H9 (cell line): ENCODE measurements at regions not wholly inside any gene's neighbourhood (a gene's known extent, or its start where the extent isn't known, plus 50 kb on each side); places are given as distances from the start of the nearest gene placed in this dataset.

ENCODE experiments used
- DNase-seq: peaks from one replicate; pipeline ENCODE4 v3.0.0-alpha.2; 2017
- H2AFZ ChIP-seq: one replicate; pipeline ENCODE4 v1.6.1; 2013; ENCODE audit warnings: mild to moderate bottlenecking, low read length, control low read depth, moderate library complexity
- H2AK5ac ChIP-seq: 2 replicates; pipeline ENCODE4 v1.6.1; 2013; ENCODE audit warnings: low read length, control low read depth, mixed read lengths; ENCODE audit not compliant: insufficient read length
- H2BK120ac ChIP-seq: one replicate; pipeline ENCODE4 v1.6.1; 2013; ENCODE audit warnings: low read depth, mild to moderate bottlenecking, low read length, control low read depth, inconsistent platforms; ENCODE audit not compliant: poor library complexity, severe bottlenecking
- H2BK12ac ChIP-seq: 2 replicates; pipeline ENCODE4 v1.6.1; 2013; ENCODE audit warnings: low read length, control low read depth, mixed read lengths, low read depth; ENCODE audit not compliant: insufficient read length
- H2BK15ac ChIP-seq: 2 replicates; pipeline ENCODE4 v1.6.1; 2013; ENCODE audit warnings: low read depth, low read length, control low read depth
- H2BK20ac ChIP-seq: one replicate; pipeline ENCODE4 v1.6.1; 2013; ENCODE audit warnings: low read depth, mild to moderate bottlenecking, low read length, control low read depth, inconsistent platforms; ENCODE audit not compliant: poor library complexity, severe bottlenecking
- H2BK5ac ChIP-seq: 2 replicates; pipeline ENCODE4 v1.6.1; 2013; ENCODE audit warnings: low read length, control low read depth, mixed read lengths; ENCODE audit not compliant: insufficient read length
- H3K14ac ChIP-seq: 2 replicates; pipeline ENCODE4 v1.6.1; 2013; ENCODE audit warnings: low read length, control low read depth; ENCODE audit not compliant: insufficient read depth
- H3K18ac ChIP-seq: 2 replicates; pipeline ENCODE4 v1.6.1; 2013; ENCODE audit warnings: low read depth, mild to moderate bottlenecking, mixed read lengths, low read length, control low read depth; ENCODE audit not compliant: insufficient read length
- H3K23ac ChIP-seq: 2 replicates; pipeline ENCODE4 v1.6.1; 2013; ENCODE audit warnings: low read length, control low read depth, mixed read lengths, low read depth; ENCODE audit not compliant: insufficient read length
- H3K23me2 ChIP-seq: 2 replicates; pipeline ENCODE4 v1.6.1; 2013; ENCODE audit warnings: low read depth, mild to moderate bottlenecking, mixed read lengths, low read length, control low read depth; ENCODE audit not compliant: insufficient read length, poor library complexity, severe bottlenecking
- H3K27ac ChIP-seq: 2 replicates; pipeline ENCODE4 v1.5.1; 2013; ENCODE audit warnings: low read length, control low read depth, mixed read lengths, low read depth; ENCODE audit not compliant: insufficient read length
- H3K27me3 ChIP-seq: 2 replicates; pipeline ENCODE4 v1.6.1; 2013; ENCODE audit warnings: low read length, control low read depth, inconsistent platforms; ENCODE audit not compliant: insufficient read depth
- H3K4ac ChIP-seq: 2 replicates; pipeline ENCODE4 v1.6.1; 2013; ENCODE audit warnings: low read depth, mild to moderate bottlenecking, control low read depth, inconsistent platforms, low read length, moderate library complexity
- H3K4me1 ChIP-seq: 2 replicates; pipeline ENCODE4 v1.6.1; 2013; ENCODE audit warnings: low read length, control low read depth, inconsistent platforms; ENCODE audit not compliant: insufficient read depth
- H3K4me2 ChIP-seq: 2 replicates; pipeline ENCODE4 v1.6.1; 2013; ENCODE audit warnings: low read length, control low read depth, mixed read lengths; ENCODE audit not compliant: insufficient read length, insufficient read depth
- H3K56ac ChIP-seq: 2 replicates; pipeline ENCODE4 v1.6.1; 2013; ENCODE audit warnings: low read depth, mild to moderate bottlenecking, mixed read lengths, low read length, control low read depth; ENCODE audit not compliant: insufficient read length
- H3K79me1 ChIP-seq: 2 replicates; pipeline ENCODE4 v1.6.1; 2013; ENCODE audit warnings: low read depth, mild to moderate bottlenecking, moderate library complexity, low read length, control low read depth, inconsistent platforms; ENCODE audit not compliant: insufficient read depth, poor library complexity, severe bottlenecking
- H3K79me2 ChIP-seq: 2 replicates; pipeline ENCODE4 v1.6.1; 2013; ENCODE audit warnings: low read length, control low read depth, inconsistent platforms; ENCODE audit not compliant: insufficient read depth
- H3K9ac ChIP-seq: 2 replicates; pipeline ENCODE4 v1.6.1; 2013; ENCODE audit warnings: low read length, control low read depth, mixed read lengths; ENCODE audit not compliant: insufficient read length; ENCODE audit errors: extremely low read depth
- H3K9me3 ChIP-seq: one replicate; pipeline ENCODE4 v1.6.1; 2013; ENCODE audit warnings: low read depth, low read length, inconsistent platforms; ENCODE audit not compliant: control insufficient read depth
- H3T11ph ChIP-seq: one replicate; pipeline ENCODE4 v1.6.1; 2013; ENCODE audit warnings: mild to moderate bottlenecking, low read length, control low read depth, inconsistent platforms
- H4K20me1 ChIP-seq: one replicate; pipeline ENCODE4 v1.6.1; 2013; ENCODE audit not compliant: control insufficient read depth, insufficient read length, insufficient read depth
- H4K5ac ChIP-seq: 2 replicates; pipeline ENCODE4 v1.6.1; 2013; ENCODE audit warnings: low read depth, mild to moderate bottlenecking, mixed read lengths, low read length, control low read depth; ENCODE audit not compliant: insufficient read length
- H4K8ac ChIP-seq: replicated peaks from 2 replicates; pipeline ENCODE4 v1.6.1; 2013; ENCODE audit warnings: low read length, control low read depth, mixed read lengths, low read depth; ENCODE audit not compliant: insufficient read length
- H4K91ac ChIP-seq: 2 replicates; pipeline ENCODE4 v1.6.1; 2013; ENCODE audit warnings: low read depth, mild to moderate bottlenecking, moderate library complexity, mixed read lengths, low read length, control low read depth; ENCODE audit not compliant: insufficient read length
- H3K27ac Mint-ChIP-seq, 3 experiments: 2 replicates in 2 of 3; 3 replicates in 1 of 3; pipeline ENCODE4 v1.8.0; 2020 to 2021; ENCODE audit warnings: mixed read lengths in 3 of 3, mild to moderate bottlenecking in 1 of 3, moderate library complexity in 1 of 3
- H3K27me3 Mint-ChIP-seq: 2 replicates; pipeline ENCODE4 v1.8.0; 2021; ENCODE audit warnings: low read depth, mild to moderate bottlenecking, moderate library complexity, mixed read lengths
- H3K36me3 Mint-ChIP-seq, 3 experiments: 2 replicates in 2 of 3; 3 replicates in 1 of 3; pipeline ENCODE4 v1.8.0; 2020 to 2021; ENCODE audit warnings: low read depth in 3 of 3, mixed read lengths in 3 of 3; ENCODE audit not compliant: insufficient read depth in 1 of 3
- H3K4me1 Mint-ChIP-seq, 2 experiments: 2 replicates each; pipeline ENCODE4 v1.8.0; 2020; ENCODE audit warnings: mixed read lengths in 2 of 2
- H3K4me3 Mint-ChIP-seq, 2 experiments: 2 replicates in 1 of 2; 3 replicates in 1 of 2; pipeline ENCODE4 v1.8.0; 2020 to 2021; ENCODE audit warnings: mild to moderate bottlenecking in 2 of 2, mixed read lengths in 2 of 2, moderate library complexity in 1 of 2
- H3K9me3 Mint-ChIP-seq, 2 experiments: 2 replicates in 1 of 2; 3 replicates in 1 of 2; pipeline ENCODE4 v1.8.0; 2020; ENCODE audit warnings: mild to moderate bottlenecking in 2 of 2, mixed read lengths in 2 of 2, moderate library complexity in 1 of 2
- CTCF ChIP-seq: fragments of 200-600 bp; sonication (generic); conservative IDR thresholded peaks from 3 replicates; pipeline ENCODE4 v1.8.0; 2021; ENCODE audit warnings: antibody characterized with exemption, mild to moderate bottlenecking
- WGBS: extraction: QIAGEN DNeasy Blood & Tissue Kit; methylation state at CpG from one replicate; pipeline ENCODE4 v1.1.7; 2013; ENCODE audit warnings: missing lambda C conversion rate, low lambda C conversion rate, mixed read lengths; ENCODE audit not compliant: insufficient read length; ENCODE audit errors: extremely low coverage; 5-methylcytosine and 5-hydroxymethylcytosine counted together

DNA sequence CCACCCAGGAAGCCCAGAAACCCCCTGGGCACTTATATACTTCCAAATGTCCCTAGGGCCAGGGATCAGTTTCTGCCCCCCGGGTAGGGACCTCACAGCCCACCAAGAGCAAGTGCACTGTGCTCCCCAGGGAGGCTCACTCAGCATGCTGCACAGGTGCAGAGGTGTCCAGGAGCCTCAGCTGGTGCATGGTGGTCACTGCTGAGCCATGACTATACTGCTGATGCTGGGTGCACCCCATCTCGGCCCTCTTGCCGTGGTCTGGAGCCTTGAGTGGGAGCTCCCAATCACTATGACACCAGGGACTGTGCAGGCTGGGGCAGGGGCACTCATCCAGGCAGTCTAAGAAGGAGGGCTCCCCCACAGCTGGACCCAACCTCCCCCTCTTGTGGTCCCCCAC lies 617.8 kb upstream of the RAB6C start:
- Mint-ChIP-seq H3K4me3 (no peak overlapping the region), H3K27ac (no peak overlapping the region), H3K36me3 (no peaks in the 10 kb centered on the region), H3K4me1 (no peaks in the 10 kb centered on the region; a peak in 1 of 4 replicates), H3K9me3 (peaks cover 0 to 3% of the 10 kb centered on the region in 2 experiments; a peak in 1 of 5 replicates), H3K27me3 (no peaks in the 10 kb centered on the region; the same call in 1 of the 2 replicates)
- no peaks in the 10 kb centered on the region for H4K20me1 ChIP-seq
- H3K4me2 ChIP-seq: no peak overlapping the region
- no peak overlapping the region for H3K27ac ChIP-seq
- H3K56ac ChIP-seq: no peak overlapping the region
- no peak overlapping the region for H2AK5ac ChIP-seq
- no peaks in the 10 kb centered on the region for H3K27me3 ChIP-seq
- WGBS: no CpG with 5 or more reads among the region's 3 CpGs
- no peak overlapping the region for H2BK15ac ChIP-seq
- no peak overlapping the region for H4K5ac ChIP-seq
- no peak overlapping the region for H2BK20ac ChIP-seq
- H2BK120ac ChIP-seq: no peak overlapping the region
- no peaks in the 10 kb centered on the region for H3K79me1 ChIP-seq
- no peak overlapping the region for H3K4ac ChIP-seq
- H3T11ph ChIP-seq: no peak overlapping the region
- H4K8ac ChIP-seq: no peak overlapping the region
- no peak overlapping the region for H3K23ac ChIP-seq
- no peak for TF ChIP-seq CTCF
- no peaks in the 10 kb centered on the region for H3K23me2 ChIP-seq
- H2BK5ac ChIP-seq: no peak overlapping the region
- no peaks in the 10 kb centered on the region for H3K79me2 ChIP-seq
- H3K9ac ChIP-seq: no peak overlapping the region
- no peaks in the 10 kb centered on the region for H3K9me3 ChIP-seq
- no peak for DNase-seq
- H2AFZ ChIP-seq: no peak overlapping the region
- H3K18ac ChIP-seq: no peak overlapping the region
- H3K4me1 ChIP-seq: no peaks in the 10 kb centered on the region
- H2BK12ac ChIP-seq: no peak overlapping the region
- no peak overlapping the region; the same call in 1 of the 2 replicates for H3K14ac ChIP-seq
- H4K91ac ChIP-seq: no peak overlapping the region
